Epithelial cell of proximal tubule (primary cell): ENCODE measurements at regions not wholly inside any gene's neighbourhood (a gene's known extent, or its start where the extent isn't known, plus 50 kb on each side); places are given as distances from the start of the nearest gene placed in this dataset.

Experiments used
- DNase-seq: peaks from one replicate; pipeline ENCODE4 v3.0.0-alpha.2; 2011; ENCODE audit warnings: low read depth
- H3K4me3 ChIP-seq: 2 replicates; pipeline ENCODE4 v1.5.1; 2011; ENCODE audit warnings: low read depth, mild to moderate bottlenecking, low read length
- CTCF ChIP-seq: conservative IDR thresholded peaks from 2 replicates; pipeline ENCODE4 v1.5.1; 2012; ENCODE audit warnings: low read depth, mild to moderate bottlenecking, low read length

- no peak overlapping the region for H3K4me3 ChIP-seq
- no peak for TF ChIP-seq CTCF
- no peak for DNase-seq
Observed at GRCh38 chr6:9455864-9456658, 958.8 kb downstream of the TFAP2A start.

- no peak for TF ChIP-seq CTCF
- no peak for DNase-seq
- no peak overlapping the region for H3K4me3 ChIP-seq
Observed at GRCh38 chr6:9439621-9440330, 975.1 kb downstream of the TFAP2A start.

- TF ChIP-seq CTCF = no peak
- H3K4me3 ChIP-seq = no peak overlapping the region
- DNase-seq = no peak
Observed at GRCh38 chr6:9437836-9438235, 977.0 kb downstream of the TFAP2A start.

GRCh38 chr6:9435281-9435680, 979.6 kb downstream of the TFAP2A start:
- TF ChIP-seq CTCF = no peak
- no peak for DNase-seq

GRCh38 chr6:9431945-9432344, 982.9 kb downstream of the TFAP2A start:
- H3K4me3 ChIP-seq = no peak overlapping the region
- DNase-seq = no peak
- no peak for TF ChIP-seq CTCF

More at GRCh38 chr6:9435281-9435680, 979.6 kb downstream of the TFAP2A start:
- no peak overlapping the region for H3K4me3 ChIP-seq

- H3K4me3 ChIP-seq = no peak overlapping the region
- no peak for TF ChIP-seq CTCF
- DNase-seq = no peak
Observed at GRCh38 chr6:9428421-9429172, 986.3 kb downstream of the TFAP2A start.
